Left ventricle myocardium inferior (tissue), 1 donor: ENCODE measurements at regions not wholly inside any gene's neighbourhood (a gene's known extent, or its start where the extent isn't known, plus 50 kb on each side); places are given as distances from the start of the nearest gene placed in this dataset.

Experiments used
- DNase-seq: peaks from one replicate; pipeline ENCODE4 v3.0.0-alpha.2; 2020
- H3K27ac ChIP-seq: fragments of 200-600 bp; replicated peaks from 2 replicates; pipeline ENCODE4 v1.8.0; 2021
- H3K27me3 ChIP-seq: fragments of 200-600 bp; 2 replicates; pipeline ENCODE4 v1.8.0; 2021; ENCODE audit warnings: low read depth
- H3K36me3 ChIP-seq: fragments of 200-600 bp; 2 replicates; pipeline ENCODE4 v1.8.0; 2021
- H3K4me1 ChIP-seq: fragments of 200-600 bp; 2 replicates; pipeline ENCODE4 v1.8.0; 2021
- H3K4me3 ChIP-seq: fragments of 200-600 bp; 2 replicates; pipeline ENCODE4 v1.8.0; 2021; ENCODE audit warnings: mild to moderate bottlenecking, moderate library complexity
- H3K9me3 ChIP-seq: fragments of 200-600 bp; replicated peaks from 2 replicates; pipeline ENCODE4 v1.8.0; 2021
- CTCF ChIP-seq: fragments of 200-600 bp; IDR thresholded peaks from 2 replicates; pipeline ENCODE4 v1.8.0; 2021; ENCODE audit warnings: antibody characterized with exemption, mild to moderate bottlenecking, borderline replicate concordance
- intact Hi-C: fragments of 100-400 bp; cut with micrococcal nuclease; formaldehyde crosslinking; loops from one replicate; pipeline ENCODE4 v1.11.0; 2022
- donor health status: DM: no; HTN: yes; CAD: no; lungs with severe emphysema.

- H3K27me3 ChIP-seq: peaks cover 50% of the 10 kb centered on the region
- no peak for TF ChIP-seq CTCF
- H3K4me3 ChIP-seq: no peak overlapping the region
- intact Hi-C loops: no loop called here
- H3K4me1 ChIP-seq: no peaks in the 10 kb centered on the region
- no peaks in the 10 kb centered on the region for H3K36me3 ChIP-seq
- H3K9me3 ChIP-seq: no peaks in the 10 kb centered on the region
- H3K27ac ChIP-seq: no peak overlapping the region
- DNase-seq: no peak
Measured at GRCh38 chr21:41689289-41689583, 77.6 kb downstream of the RIPK4 start.

GRCh38 chr21:41687633-41688032 is 79.2 kb downstream of the RIPK4 start:
- peaks cover 44% of the 10 kb centered on the region for H3K27me3 ChIP-seq
- no peak overlapping the region for H3K4me3 ChIP-seq
- DNase-seq: no peak
- TF ChIP-seq CTCF: no peak
- no peaks in the 10 kb centered on the region for H3K9me3 ChIP-seq
- no peak overlapping the region for H3K27ac ChIP-seq
- intact Hi-C loops: no loop called here
- no peaks in the 10 kb centered on the region for H3K4me1 ChIP-seq
- no peaks in the 10 kb centered on the region for H3K36me3 ChIP-seq

GRCh38 chr21:41686664-41687063 is 80.2 kb downstream of the RIPK4 start:
- no peak for TF ChIP-seq CTCF
- Histone ChIP-seq H3K27me3 (peaks cover 40% of the 10 kb centered on the region), H3K27ac (no peak overlapping the region), H3K36me3 (no peaks in the 10 kb centered on the region), H3K4me3 (no peak overlapping the region), H3K4me1 (no peaks in the 10 kb centered on the region), H3K9me3 (no peaks in the 10 kb centered on the region)
- no peak for DNase-seq
- intact Hi-C loops: no loop called here

- H3K27ac ChIP-seq: no peak overlapping the region
- intact Hi-C loops: no loop called here
- no peaks in the 10 kb centered on the region for H3K36me3 ChIP-seq
- no peak overlapping the region for H3K4me3 ChIP-seq
- DNase-seq: no peak
- no peak for TF ChIP-seq CTCF
- H3K4me1 ChIP-seq: no peaks in the 10 kb centered on the region
- H3K27me3 ChIP-seq: peaks cover 31% of the 10 kb centered on the region
- H3K9me3 ChIP-seq: no peaks in the 10 kb centered on the region
Measured at GRCh38 chr21:41685511-41686149, 81.2 kb downstream of the RIPK4 start.

- intact Hi-C loops: no loop called here
- Histone ChIP-seq H3K4me1 (no peaks in the 10 kb centered on the region), H3K9me3 (no peaks in the 10 kb centered on the region), H3K27me3 (peaks cover 27% of the 10 kb centered on the region), H3K4me3 (no peak overlapping the region), H3K36me3 (no peaks in the 10 kb centered on the region), H3K27ac (no peak overlapping the region)
- TF ChIP-seq CTCF: no peak
- no peak for DNase-seq
Measured at GRCh38 chr21:41684381-41685245, 82.2 kb downstream of the RIPK4 start.
